ENCODE measurements at regions not wholly inside any gene's neighbourhood (a gene's known extent, or its start where the extent isn't known, plus 50 kb on each side); places are given as distances from the start of the nearest gene placed in this dataset.

DNA sequence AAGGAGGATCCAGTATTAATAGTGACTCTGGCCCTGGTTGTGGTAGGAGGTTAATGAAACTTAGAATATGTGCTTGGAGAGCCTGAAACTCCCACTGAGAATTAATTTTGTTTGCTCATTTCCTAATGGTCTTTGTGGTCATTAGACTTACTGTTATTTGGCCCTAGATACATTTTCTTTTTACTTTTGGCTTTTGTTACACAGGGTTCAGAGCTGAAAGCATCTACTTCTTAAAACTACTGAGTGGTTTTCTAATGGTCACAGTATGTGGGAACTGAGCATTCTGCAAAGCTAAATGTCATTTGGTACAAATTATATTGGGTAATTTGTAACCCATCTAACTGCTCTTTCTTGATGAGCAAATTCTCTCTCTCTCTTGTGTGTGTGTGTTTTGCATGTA is 433.4 kb upstream of the IL12A start:
- intact Hi-C loops (cut with DNase I): no loop called here
- H3K9me3 ChIP-seq: no peaks in the 10 kb centered on the region
- no peaks in the 10 kb centered on the region for H3K27me3 ChIP-seq
- H3K4me1 ChIP-seq: no peaks in the 10 kb centered on the region
- no peak overlapping the region for H3K9ac ChIP-seq (ENCODE audit: low read depth in 2 of 2, low read length in 2 of 2)
- no peak overlapping the region for H3K4me3 ChIP-seq
- no peak overlapping the region for H3K27ac ChIP-seq
- DNase-seq: no peak
- TF ChIP-seq, protein P1, sequence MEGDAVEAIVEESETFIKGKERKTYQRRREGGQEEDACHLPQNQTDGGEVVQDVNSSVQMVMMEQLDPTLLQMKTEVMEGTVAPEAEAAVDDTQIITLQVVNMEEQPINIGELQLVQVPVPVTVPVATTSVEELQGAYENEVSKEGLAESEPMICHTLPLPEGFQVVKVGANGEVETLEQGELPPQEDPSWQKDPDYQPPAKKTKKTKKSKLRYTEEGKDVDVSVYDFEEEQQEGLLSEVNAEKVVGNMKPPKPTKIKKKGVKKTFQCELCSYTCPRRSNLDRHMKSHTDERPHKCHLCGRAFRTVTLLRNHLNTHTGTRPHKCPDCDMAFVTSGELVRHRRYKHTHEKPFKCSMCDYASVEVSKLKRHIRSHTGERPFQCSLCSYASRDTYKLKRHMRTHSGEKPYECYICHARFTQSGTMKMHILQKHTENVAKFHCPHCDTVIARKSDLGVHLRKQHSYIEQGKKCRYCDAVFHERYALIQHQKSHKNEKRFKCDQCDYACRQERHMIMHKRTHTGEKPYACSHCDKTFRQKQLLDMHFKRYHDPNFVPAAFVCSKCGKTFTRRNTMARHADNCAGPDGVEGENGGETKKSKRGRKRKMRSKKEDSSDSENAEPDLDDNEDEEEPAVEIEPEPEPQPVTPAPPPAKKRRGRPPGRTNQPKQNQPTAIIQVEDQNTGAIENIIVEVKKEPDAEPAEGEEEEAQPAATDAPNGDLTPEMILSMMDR (IDR thresholded peaks at IDR 0.05): no peak
- no peaks in the 10 kb centered on the region for H3K36me3 ChIP-seq

GRCh38 chr3:159559771-159560170 is 428.9 kb upstream of the IL12A start:
- H3K4me1 ChIP-seq: no peaks in the 10 kb centered on the region
- H3K9me3 ChIP-seq: no peaks in the 10 kb centered on the region
- TF ChIP-seq, protein P1 (IDR thresholded peaks at IDR 0.05): no peak
- H3K9ac ChIP-seq (ENCODE audit: low read depth in 2 of 2, low read length in 2 of 2): no peak overlapping the region
- no peak overlapping the region for H3K27ac ChIP-seq
- no peak overlapping the region for H3K4me3 ChIP-seq
- no peaks in the 10 kb centered on the region for H3K27me3 ChIP-seq
- H3K36me3 ChIP-seq: no peaks in the 10 kb centered on the region
- DNase-seq: no peak
- intact Hi-C loops (cut with DNase I): no loop called here

GRCh38 chr3:159560214-159560979 is 428.2 kb upstream of the IL12A start:
- no peaks in the 10 kb centered on the region for H3K27me3 ChIP-seq
- H3K36me3 ChIP-seq: no peaks in the 10 kb centered on the region
- no peaks in the 10 kb centered on the region for H3K9me3 ChIP-seq
- no peaks in the 10 kb centered on the region for H3K4me1 ChIP-seq
- TF ChIP-seq, protein P1 (IDR thresholded peaks at IDR 0.05): no peak
- DNase-seq: no peak
- intact Hi-C loops (cut with DNase I): no loop called here
- no peak overlapping the region for H3K9ac ChIP-seq (ENCODE audit: low read depth in 2 of 2, low read length in 2 of 2)
- no peak overlapping the region for H3K4me3 ChIP-seq
- H3K27ac ChIP-seq: no peak overlapping the region

GRCh38 chr3:159565313-159565712 is 423.3 kb upstream of the IL12A start:
- Histone ChIP-seq H3K4me1 (no peaks in the 10 kb centered on the region), H3K36me3 (no peaks in the 10 kb centered on the region), H3K4me3 (no peak overlapping the region), H3K9me3 (no peaks in the 10 kb centered on the region), H3K27ac (no peak overlapping the region), H3K9ac (ENCODE audit: low read depth in 2 of 2, low read length in 2 of 2) (no peak overlapping the region), H3K27me3 (no peaks in the 10 kb centered on the region)
- intact Hi-C loops (cut with DNase I): no loop called here
- no peak for DNase-seq
- TF ChIP-seq, protein P1 (IDR thresholded peaks at IDR 0.05): no peak

DNA sequence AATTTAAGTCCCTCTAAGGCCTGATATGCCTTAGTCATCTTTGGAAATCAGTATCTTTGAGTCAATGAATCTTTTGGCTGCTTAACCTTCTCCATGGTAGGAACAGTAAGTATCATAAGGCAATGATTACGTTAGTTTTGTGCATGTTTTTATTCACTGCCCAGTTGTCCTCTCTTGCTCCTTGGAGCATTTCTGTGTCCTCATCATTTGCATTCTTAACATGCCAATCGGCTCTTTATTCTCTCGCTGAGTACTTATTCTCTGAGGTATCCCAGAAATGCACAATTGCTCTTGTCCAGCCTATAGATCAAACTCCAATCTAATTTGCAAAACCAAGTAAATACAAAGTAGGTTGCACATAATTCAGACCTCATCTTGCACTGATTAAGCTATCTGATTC is 405.0 kb upstream of the IL12A start:
- Histone ChIP-seq H3K4me3 (no peak overlapping the region), H3K27ac (no peak overlapping the region), H3K36me3 (no peaks in the 10 kb centered on the region), H3K9me3 (no peaks in the 10 kb centered on the region), H3K27me3 (no peaks in the 10 kb centered on the region), H3K9ac (ENCODE audit: low read depth in 2 of 2, low read length in 2 of 2) (no peak overlapping the region), H3K4me1 (no peaks in the 10 kb centered on the region)
- no peak for DNase-seq
- intact Hi-C loops (cut with DNase I): no loop called here
- TF ChIP-seq, protein P1 (IDR thresholded peaks at IDR 0.05): no peak

All from colonic mucosa (tissue), 4 donors.